Upper lobe of left lung (tissue), 6 donors: ENCODE measurements at regions not wholly inside any gene's neighbourhood (a gene's known extent, or its start where the extent isn't known, plus 50 kb on each side); places are given as distances from the start of the nearest gene placed in this dataset.

Source experiments
- ATAC-seq, 2 donors: fragments of 200-7000 bp; cut with Tn5 transposase; one replicate each; pipeline ENCODE4 v1.9.1; 2022; ENCODE audit warnings: mild to moderate bottlenecking in 2 of 2, moderate library complexity in 2 of 2; ENCODE audit not compliant: low FRiP score in 2 of 2
- DNase-seq, 2 donors: peaks; one replicate each; pipeline ENCODE4 v3.0.0-alpha.2; 2019 to 2020
- H3K27ac ChIP-seq, 4 donors: fragments of 200-600 bp; sonication (generic); one replicate each; pipeline ENCODE4 v1.5.1; 2016 to 2019
- H3K27me3 ChIP-seq, 4 donors: fragments of 200-600 bp; sonication (generic); one replicate each; pipeline ENCODE4 v1.5.1; 2017 to 2019
- H3K36me3 ChIP-seq, 4 donors: fragments of 200-600 bp; sonication (generic); one replicate each; pipeline ENCODE4 v1.5.1; 2016 to 2019
- H3K4me1 ChIP-seq, 4 donors: fragments of 200-600 bp; sonication (generic); one replicate each; pipeline ENCODE4 v1.5.1; 2018 to 2019
- H3K4me3 ChIP-seq, 4 donors: fragments of 200-600 bp; sonication (generic); one replicate each; pipeline ENCODE4 v1.5.1; 2017 to 2019; ENCODE audit warnings: mild to moderate bottlenecking in 2 of 4, moderate library complexity in 1 of 4
- H3K9me3 ChIP-seq, 4 donors: fragments of 200-600 bp; sonication (generic); one replicate each; pipeline ENCODE4 v1.5.1; 2018 to 2019
- EP300 ChIP-seq, 4 donors: sonication (generic); formaldehyde crosslinking; IDR thresholded peaks; one replicate each; pipeline ENCODE4 v1.5.1; 2017; ENCODE audit warnings: antibody characterized with exemption in 4 of 4, control low read depth in 2 of 4
- POLR2A ChIP-seq, 4 donors: fragments of 450-650 bp; IDR thresholded peaks; one replicate each; pipeline ENCODE4 v1.5.1; 2016 to 2017; ENCODE audit warnings: antibody characterized with exemption in 4 of 4, mild to moderate bottlenecking in 2 of 4
- POLR2AphosphoS5 ChIP-seq, 2 donors: sonication (generic); formaldehyde crosslinking; IDR thresholded peaks; one replicate each; pipeline ENCODE4 v1.5.1; 2017; ENCODE audit warnings: antibody characterized with exemption in 2 of 2
- WGBS, 2 donors: methylation state at CpG; one replicate each; pipeline ENCODE4 v1.1.5; 2017 to 2018; 5-methylcytosine and 5-hydroxymethylcytosine counted together
- TF ChIP-seq, protein P1 (sequence below), 6 experiments: fragments of 450-650 bp in 4 of 6; fragments of 200-600 bp in 2 of 6; sonication (generic) in 2 of 6; IDR thresholded peaks; one replicate each; pipeline ENCODE4 v1.5.1; 2016 to 2019; ENCODE audit warnings: antibody characterized with exemption in 6 of 6
- donor health status: DM: no; HTN: no; CAD: no; lungs with moderate emphysema.
- donor health status: DM: no; HTN: yes; CAD: no; lungs with severe emphysema.

DNA sequence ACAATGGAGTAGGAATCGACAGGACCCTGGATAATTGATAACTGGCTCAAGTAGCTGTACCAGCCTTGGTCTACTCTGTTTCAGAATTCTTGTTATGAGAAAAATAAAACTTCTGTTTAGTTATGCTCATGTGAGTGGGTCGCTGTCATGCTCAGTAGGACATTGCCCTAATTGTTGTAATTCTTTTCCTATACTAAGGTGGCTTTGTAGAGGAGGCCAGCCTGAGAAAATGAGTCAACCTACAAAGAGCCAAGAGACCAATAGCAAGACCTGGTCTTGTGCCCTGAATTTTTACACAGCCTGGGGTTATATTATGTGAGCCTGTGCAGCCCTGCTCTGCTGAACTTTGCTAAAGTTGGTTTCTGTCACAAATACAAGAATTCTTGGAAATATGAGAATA, 238.4 kb downstream of the MEIS1 start:
- ATAC-seq, result no peak
- Histone ChIP-seq H3K4me1 (no peaks in the 10 kb centered on the region), H3K4me3 (no peak overlapping the region), H3K27me3 (no peaks in the 10 kb centered on the region), H3K9me3 (no peaks in the 10 kb centered on the region), H3K36me3 (no peaks in the 10 kb centered on the region), H3K27ac (no peak overlapping the region)
- TF ChIP-seq EP300 (IDR thresholded peaks at IDR 0.05) (no peak), POLR2A (IDR thresholded peaks at IDR 0.05) (no peak), POLR2AphosphoS5 (IDR thresholded peaks at IDR 0.05) (no peak)
- TF ChIP-seq, protein P1, sequence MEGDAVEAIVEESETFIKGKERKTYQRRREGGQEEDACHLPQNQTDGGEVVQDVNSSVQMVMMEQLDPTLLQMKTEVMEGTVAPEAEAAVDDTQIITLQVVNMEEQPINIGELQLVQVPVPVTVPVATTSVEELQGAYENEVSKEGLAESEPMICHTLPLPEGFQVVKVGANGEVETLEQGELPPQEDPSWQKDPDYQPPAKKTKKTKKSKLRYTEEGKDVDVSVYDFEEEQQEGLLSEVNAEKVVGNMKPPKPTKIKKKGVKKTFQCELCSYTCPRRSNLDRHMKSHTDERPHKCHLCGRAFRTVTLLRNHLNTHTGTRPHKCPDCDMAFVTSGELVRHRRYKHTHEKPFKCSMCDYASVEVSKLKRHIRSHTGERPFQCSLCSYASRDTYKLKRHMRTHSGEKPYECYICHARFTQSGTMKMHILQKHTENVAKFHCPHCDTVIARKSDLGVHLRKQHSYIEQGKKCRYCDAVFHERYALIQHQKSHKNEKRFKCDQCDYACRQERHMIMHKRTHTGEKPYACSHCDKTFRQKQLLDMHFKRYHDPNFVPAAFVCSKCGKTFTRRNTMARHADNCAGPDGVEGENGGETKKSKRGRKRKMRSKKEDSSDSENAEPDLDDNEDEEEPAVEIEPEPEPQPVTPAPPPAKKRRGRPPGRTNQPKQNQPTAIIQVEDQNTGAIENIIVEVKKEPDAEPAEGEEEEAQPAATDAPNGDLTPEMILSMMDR (IDR thresholded peaks at IDR 0.05), result no peak
- WGBS, 2 donors, result 82 to 91% methylated on average over 2 of the region's 2 CpGs
- no peak for DNase-seq

GRCh38 chr2:66674087-66674486, 239.2 kb downstream of the MEIS1 start:
- Histone ChIP-seq H3K4me1 (no peaks in the 10 kb centered on the region), H3K36me3 (no peaks in the 10 kb centered on the region), H3K4me3 (no peak overlapping the region), H3K27me3 (no peaks in the 10 kb centered on the region), H3K27ac (no peak overlapping the region), H3K9me3 (no peaks in the 10 kb centered on the region)
- DNase-seq (no peak), ATAC-seq (no peak)
- TF ChIP-seq EP300 (IDR thresholded peaks at IDR 0.05) (no peak), POLR2AphosphoS5 (IDR thresholded peaks at IDR 0.05) (no peak), POLR2A (IDR thresholded peaks at IDR 0.05) (no peak)
- TF ChIP-seq, protein P1 (IDR thresholded peaks at IDR 0.05), result no peak
- WGBS, 2 donors, result 88 to 93% methylated on average over 1 of the region's 1 CpG

GRCh38 chr2:66675591-66675990, 240.7 kb downstream of the MEIS1 start:
- ATAC-seq, result no peak
- 73 to 81% methylated on average over 1 of the region's 1 CpG for WGBS, 2 donors
- TF ChIP-seq, protein P1 (IDR thresholded peaks at IDR 0.05), result no peak
- TF ChIP-seq EP300 (IDR thresholded peaks at IDR 0.05) (no peak), POLR2AphosphoS5 (IDR thresholded peaks at IDR 0.05) (no peak)

DNA sequence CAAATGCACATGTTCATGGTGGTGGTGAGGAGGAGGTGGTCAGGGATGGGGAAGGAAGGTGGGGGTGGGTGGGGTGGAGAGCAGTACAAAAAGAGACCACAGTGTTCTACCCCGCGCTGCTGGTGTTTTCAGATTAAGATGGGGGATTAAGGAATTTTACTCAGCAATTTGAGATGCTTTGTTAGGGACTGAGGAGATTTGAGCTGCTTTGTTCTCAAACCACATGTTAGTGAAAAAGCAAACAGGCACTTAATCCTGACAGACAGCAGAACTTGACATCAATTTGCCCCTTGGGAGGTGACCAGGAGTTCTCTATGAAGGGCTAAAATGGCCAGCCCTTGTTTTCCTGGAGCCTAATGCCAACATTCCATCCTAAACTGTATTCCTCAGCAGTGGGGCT, 244.5 kb downstream of the MEIS1 start:
- Histone ChIP-seq H3K4me1 (no peaks in the 10 kb centered on the region), H3K27ac (no peak overlapping the region), H3K4me3 (no peak overlapping the region), H3K9me3 (no peaks in the 10 kb centered on the region), H3K36me3 (no peaks in the 10 kb centered on the region), H3K27me3 (no peaks in the 10 kb centered on the region)
- no peak for DNase-seq
- WGBS, 2 donors, result 68 to 88% methylated on average over 2 of the region's 2 CpGs
- TF ChIP-seq POLR2A (IDR thresholded peaks at IDR 0.05), result no peak
- TF ChIP-seq, protein P1 (IDR thresholded peaks at IDR 0.05), result no peak
- no peak for TF ChIP-seq POLR2AphosphoS5 (IDR thresholded peaks at IDR 0.05)
- TF ChIP-seq EP300 (IDR thresholded peaks at IDR 0.05), result no peak
- ATAC-seq, result no peak

More at GRCh38 chr2:66675591-66675990, 240.7 kb downstream of the MEIS1 start:
- H3K4me3 ChIP-seq, result no peak overlapping the region
- no peaks in the 10 kb centered on the region for H3K9me3 ChIP-seq
- H3K36me3 ChIP-seq, result no peaks in the 10 kb centered on the region
- no peaks in the 10 kb centered on the region for H3K27me3 ChIP-seq
- no peaks in the 10 kb centered on the region for H3K4me1 ChIP-seq
- no peak for DNase-seq
- no peak overlapping the region for H3K27ac ChIP-seq

DNA sequence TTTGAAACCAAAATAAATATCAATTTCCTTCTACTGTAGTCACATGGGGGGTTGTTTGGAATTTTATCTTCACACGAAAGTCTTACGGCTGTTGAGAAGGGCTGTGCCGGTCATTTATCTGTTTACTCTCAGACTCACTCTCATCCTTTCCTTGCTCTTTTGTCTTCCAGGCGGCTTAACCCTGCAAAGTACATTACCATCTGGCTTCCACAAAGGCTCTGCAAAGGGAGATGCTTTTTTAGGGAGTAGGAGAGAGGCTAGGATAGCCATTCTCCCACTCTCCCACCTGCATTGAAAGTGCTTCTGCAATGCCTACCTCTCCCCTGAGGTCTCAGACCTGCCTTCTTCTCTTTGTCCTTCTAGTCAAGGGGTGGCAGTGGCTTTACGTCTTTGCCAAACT, 247.6 kb downstream of the MEIS1 start:
- Histone ChIP-seq H3K27ac (no peak overlapping the region), H3K9me3 (no peaks in the 10 kb centered on the region), H3K27me3 (no peaks in the 10 kb centered on the region), H3K4me3 (no peak overlapping the region), H3K36me3 (no peaks in the 10 kb centered on the region), H3K4me1 (no peaks in the 10 kb centered on the region)
- DNase-seq (no peak), ATAC-seq (no peak)
- TF ChIP-seq EP300 (IDR thresholded peaks at IDR 0.05) (no peak), POLR2AphosphoS5 (IDR thresholded peaks at IDR 0.05) (no peak), POLR2A (IDR thresholded peaks at IDR 0.05) (no peak)
- TF ChIP-seq, protein P1 (IDR thresholded peaks at IDR 0.05), result no peak
- WGBS, 2 donors, result 73% methylated on average over 5 of the region's 5 CpGs
